GM12891 (cell line): ENCODE measurements at regions not wholly inside any gene's neighbourhood (a gene's known extent, or its start where the extent isn't known, plus 50 kb on each side); places are given as distances from the start of the nearest gene placed in this dataset.

Experiments
- POLR2A ChIP-seq: IDR thresholded peaks from 2 replicates; pipeline ENCODE4 v1.6.1; 2011; ENCODE audit warnings: low read depth, low read length, control low read depth
- POLR2AphosphoS5 ChIP-seq: IDR thresholded peaks from 2 replicates; pipeline ENCODE4 v1.6.1; 2011; ENCODE audit warnings: low read depth, low read length, control low read depth
- TAF1 ChIP-seq: IDR thresholded peaks from 2 replicates; pipeline ENCODE4 v1.6.1; 2011; ENCODE audit warnings: low read depth, low read length, control low read depth

- TF ChIP-seq POLR2A, result no peak
- no peak for TF ChIP-seq TAF1
- no peak for TF ChIP-seq POLR2AphosphoS5
Observed at GRCh38 chr3:38969317-38970235, 82.2 kb downstream of the SCN11A start.
